ENCODE measurements at regions not wholly inside any gene's neighbourhood (a gene's known extent, or its start where the extent isn't known, plus 50 kb on each side); places are given as distances from the start of the nearest gene placed in this dataset.
"Not testable (repeated sequence)": the region's sequence is repeated elsewhere in the genome, so short reads cannot be mapped to it uniquely, and the experiment has no call there.

DNA sequence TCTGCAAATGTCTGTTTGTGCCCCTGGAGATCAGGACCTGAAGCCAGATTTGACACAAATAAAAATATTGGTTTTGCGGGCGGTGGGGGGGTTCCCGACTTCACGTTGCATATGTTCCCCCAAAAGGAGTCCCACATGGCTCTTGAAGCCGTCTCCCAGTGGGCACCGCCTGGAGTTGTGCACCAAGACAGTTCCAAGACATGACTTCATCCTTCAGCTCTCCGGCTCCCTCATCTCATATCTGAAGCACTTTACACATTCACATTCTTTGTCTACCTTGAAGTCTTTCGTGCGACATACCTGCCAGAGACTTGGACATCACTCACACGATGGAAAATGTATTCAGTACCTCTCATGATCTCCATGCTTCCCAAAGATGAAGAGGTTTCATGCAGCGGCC, 362.8 kb upstream of the FOXK1 start:
- no peak for DNase-seq (ENCODE audit: low read depth)

DNA sequence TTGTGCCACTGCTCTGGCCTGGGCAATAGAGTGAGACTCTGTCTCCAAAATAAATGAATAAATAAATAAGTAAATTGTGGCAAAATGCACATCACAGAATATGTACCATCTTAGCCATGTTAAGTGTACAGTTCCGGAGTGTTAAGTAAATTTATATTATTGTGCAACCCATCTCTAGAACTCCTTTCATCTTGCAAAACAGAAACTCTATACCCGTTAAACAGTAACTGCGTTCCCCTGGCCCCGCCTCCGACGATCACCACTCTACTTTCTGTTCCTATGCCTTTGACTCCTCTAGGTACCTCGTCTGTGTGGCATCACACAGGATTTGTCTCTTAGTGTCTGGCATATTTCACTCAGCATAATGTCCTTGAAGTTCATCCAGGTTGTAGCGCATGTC, 356.4 kb upstream of the FOXK1 start:
- no peak for DNase-seq (ENCODE audit: low read depth)

DNA sequence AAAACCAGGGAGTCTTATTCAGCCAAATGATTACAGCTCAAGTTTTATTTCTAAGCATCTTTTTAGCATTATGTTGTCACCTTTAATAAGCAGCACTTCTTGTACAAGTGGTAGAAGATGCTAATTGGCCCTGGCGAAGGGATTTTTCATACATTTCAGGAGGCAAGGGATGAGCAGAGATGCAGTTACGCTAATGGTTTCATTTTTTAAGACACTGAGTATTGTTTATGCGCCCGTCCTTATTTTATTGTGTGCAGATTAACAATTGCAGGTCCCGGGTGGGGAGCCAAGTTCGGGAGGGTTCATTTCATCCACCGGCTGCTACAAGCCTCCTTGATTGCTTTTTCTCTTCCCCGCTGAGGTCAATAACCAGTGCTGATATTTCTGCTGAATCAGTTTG, 350.4 kb upstream of the FOXK1 start:
- no peak for DNase-seq (ENCODE audit: low read depth)

- DNase-seq (ENCODE audit: low read depth) = no peak
Measured at GRCh38 chr7:4338556-4338955, 343.5 kb upstream of the FOXK1 start.

DNA sequence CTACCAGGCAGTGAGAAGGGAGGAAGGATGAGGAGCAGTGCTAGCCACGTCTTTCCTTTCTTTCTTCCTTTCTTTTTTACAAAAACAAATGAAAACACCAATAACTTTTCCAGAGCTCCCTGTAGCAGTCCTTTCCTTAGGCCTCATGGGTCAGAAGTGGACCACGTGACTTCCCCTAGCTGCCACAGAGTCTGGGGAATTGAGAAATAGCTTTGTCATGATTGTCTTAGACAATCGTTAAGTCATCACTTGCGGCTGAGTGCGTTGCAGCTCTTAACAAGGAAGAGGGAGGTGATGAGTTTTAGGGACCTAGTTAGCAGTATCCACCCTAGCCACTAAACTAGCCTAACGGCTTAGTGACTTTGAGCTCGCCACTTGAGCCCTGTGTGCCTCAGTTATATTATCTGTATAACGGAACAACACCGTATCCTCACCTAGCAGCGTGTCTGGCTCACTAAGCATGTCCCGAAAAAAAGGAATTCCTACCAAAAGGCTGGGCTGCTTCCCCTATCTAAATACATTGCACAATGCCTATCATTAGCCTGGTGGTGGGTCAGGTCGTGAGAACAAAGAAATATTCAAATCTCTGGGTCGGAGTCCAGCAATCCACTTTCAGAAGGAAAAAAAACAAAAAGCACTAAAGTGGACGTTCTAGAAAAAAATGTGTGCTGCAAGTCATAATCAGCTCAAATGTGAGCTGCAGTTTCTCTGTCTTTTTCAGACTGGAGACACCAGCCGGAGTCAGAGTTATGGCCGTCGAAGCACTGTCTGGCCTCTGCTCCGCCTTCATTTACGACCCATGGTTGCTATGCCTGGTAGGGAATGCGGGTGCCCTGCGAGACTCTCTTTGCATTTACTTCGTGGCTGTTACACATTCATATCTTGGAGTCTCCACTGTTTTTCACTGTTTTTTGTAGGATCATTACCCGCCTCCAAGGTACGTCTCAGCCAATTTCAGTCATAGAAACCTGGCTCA, 338.5 kb upstream of the FOXK1 start:
- DNase-seq (ENCODE audit: low read depth) = no peak

DNA sequence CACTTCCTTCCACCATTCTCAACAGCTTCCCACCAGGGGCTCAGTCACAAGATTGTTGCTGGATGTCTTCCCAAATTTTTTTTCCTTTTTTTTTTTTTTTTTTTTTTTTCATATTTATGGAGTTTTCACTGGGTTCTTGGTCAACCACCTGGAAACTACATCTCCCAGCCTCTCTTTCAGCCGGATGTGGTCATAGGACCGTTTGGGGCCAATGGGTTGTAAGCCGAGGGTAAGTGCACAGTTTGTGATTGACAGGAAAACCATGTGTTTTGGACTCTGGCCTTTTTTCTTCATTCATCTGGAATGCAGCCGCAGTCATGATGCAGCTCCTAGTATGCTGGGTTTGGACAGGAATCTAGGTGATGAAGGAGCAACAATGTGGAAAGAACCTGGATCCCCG, 337.1 kb upstream of the FOXK1 start:
- DNase-seq (ENCODE audit: low read depth) = no peak

DNA sequence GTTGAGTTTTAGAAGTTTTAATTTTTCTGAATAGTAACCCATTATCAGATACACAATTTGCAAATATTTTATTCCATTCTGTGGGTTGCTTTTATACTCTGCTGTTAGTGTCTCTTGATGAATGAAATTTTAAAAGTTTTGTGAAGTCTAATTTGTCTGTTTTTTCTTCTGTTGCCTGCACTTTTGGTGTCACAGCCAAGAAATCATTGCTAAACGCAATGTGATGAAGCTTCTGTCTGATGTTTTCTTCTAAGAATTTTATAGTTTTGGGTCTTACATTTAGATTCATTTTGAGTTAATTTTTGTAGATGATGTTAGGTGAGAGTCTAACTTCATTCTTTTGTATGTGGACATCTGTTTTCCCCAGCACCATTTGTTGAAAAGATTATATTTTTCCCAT, 330.0 kb upstream of the FOXK1 start:
- no peak for DNase-seq (ENCODE audit: low read depth)

DNA sequence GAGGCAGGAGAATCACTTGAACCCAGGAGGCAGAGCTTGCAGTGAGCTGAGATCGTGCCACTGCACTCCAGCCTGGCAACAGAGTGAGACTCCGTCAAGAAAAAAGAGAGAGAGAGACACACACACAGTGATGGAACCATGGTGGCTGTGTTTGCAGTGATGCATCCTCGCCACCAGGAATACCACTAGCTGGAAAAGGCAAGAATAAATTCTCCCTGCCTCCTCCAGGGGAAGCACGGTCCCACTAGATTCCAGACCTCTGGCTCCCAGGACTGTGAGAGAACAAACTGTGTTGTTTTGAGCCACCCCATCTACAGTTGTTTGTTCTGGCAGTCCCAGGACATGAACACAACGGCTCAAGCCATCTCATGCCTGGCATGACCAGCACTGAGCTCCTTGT, 320.3 kb upstream of the FOXK1 start:
- no peak for DNase-seq (ENCODE audit: low read depth)

GRCh38 chr7:4383584-4383983, 298.5 kb upstream of the FOXK1 start:
- DNase-seq (ENCODE audit: low read depth) = no peak

DNA sequence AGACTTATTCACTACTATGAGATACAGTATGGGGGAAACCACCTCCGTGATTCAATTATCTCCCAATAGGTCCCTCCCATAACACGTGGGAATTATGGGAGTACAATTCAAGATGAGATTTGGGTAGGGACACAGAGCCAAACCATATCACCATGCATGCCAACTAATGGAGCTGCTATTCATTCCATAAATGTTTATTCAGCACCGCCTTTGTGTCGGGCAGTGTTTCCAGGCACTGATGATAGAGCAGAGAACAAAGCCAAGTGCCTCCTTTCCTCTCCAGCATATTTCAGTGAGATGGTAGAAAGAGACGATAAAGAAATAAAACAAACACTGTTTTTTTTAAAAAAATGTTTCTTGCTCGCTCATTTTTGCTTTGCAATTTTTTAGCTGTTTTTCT, 295.9 kb upstream of the FOXK1 start:
- DNase-seq (ENCODE audit: low read depth) = no peak

- DNase-seq (ENCODE audit: low read depth) = not testable (repeated sequence)
Measured at GRCh38 chr7:4391103-4391502, 291.0 kb upstream of the FOXK1 start.

GRCh38 chr7:4394736-4395135, 287.4 kb upstream of the FOXK1 start:
- DNase-seq (ENCODE audit: low read depth) = no peak

DNA sequence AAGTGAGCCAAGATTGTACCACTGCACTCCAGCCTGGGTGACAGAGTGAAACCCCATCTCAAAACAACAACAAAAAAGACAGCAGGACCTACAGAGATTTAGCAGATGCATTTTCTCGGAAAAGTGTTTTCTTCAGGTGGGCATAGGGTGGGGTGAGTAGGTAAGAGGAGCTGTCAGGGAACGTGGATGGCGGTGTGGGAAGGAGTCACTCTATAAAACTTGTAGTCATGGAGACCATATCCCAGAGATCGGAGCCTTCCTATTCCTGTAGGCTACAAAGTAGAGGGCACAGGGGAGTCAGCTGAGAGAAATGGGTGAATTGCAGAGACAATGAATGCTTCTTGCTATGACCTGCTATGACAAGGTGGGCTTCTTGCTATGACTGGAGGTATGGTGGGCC, 283.0 kb upstream of the FOXK1 start:
- no peak for DNase-seq (ENCODE audit: low read depth)

DNA sequence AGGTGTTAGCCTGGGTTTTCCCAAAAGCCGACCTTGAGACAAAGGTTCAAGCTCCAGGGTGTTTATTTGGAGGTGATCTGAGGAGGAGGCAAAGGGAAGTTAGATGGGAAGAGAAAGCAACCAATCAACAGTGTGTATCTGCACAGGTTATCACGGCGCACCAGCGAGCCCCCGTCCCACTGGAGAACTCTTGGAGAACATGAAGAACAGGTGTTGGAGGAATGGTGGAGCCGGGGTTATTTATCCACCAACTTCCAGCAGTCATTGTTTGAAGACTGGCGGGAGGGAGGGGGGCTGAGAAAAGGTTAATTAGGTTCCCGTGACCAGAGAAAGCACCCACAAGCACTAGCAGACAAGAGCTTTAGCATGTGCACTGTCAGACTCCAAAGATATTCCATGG, 282.5 kb upstream of the FOXK1 start:
- DNase-seq (ENCODE audit: low read depth) = no peak

DNA sequence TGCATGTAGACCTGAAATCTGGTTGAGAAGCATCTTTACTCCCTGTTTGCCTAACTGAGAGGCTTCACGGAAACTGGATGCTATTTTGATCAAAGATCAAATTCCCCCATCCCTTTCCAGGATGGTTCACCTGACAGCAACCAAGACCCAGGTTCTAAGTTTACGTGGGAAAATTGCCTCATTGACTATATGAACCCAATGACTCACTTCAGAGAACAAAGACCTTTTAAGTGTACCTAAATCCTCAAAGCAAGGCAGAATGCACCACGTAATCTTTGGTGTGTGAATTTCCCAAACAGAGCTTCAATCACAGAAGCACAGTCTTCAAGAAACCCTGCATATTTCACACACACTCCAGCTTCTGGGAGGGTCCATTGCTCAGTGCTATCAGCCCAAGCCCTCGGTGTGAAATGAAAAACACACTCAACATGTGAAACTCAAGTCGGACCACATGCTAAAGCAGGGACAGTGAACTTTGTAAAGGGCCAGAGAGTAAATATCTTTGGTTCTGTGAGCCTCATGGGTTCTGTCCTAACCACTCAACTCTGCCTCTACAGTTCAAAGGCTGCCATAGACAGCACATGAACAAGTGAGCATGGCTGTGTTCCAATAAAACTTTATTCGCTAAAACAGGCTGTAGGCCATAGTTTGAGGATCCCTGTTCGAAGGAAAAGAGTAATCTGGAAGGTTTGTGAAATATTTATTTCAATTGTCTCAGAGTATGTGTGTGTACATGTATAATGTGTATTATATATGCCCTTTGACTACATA, 275.6 kb upstream of the FOXK1 start:
- no peak for DNase-seq (ENCODE audit: low read depth)

GRCh38 chr7:4409946-4410345, 272.1 kb upstream of the FOXK1 start:
- no peak for DNase-seq (ENCODE audit: low read depth)

DNA sequence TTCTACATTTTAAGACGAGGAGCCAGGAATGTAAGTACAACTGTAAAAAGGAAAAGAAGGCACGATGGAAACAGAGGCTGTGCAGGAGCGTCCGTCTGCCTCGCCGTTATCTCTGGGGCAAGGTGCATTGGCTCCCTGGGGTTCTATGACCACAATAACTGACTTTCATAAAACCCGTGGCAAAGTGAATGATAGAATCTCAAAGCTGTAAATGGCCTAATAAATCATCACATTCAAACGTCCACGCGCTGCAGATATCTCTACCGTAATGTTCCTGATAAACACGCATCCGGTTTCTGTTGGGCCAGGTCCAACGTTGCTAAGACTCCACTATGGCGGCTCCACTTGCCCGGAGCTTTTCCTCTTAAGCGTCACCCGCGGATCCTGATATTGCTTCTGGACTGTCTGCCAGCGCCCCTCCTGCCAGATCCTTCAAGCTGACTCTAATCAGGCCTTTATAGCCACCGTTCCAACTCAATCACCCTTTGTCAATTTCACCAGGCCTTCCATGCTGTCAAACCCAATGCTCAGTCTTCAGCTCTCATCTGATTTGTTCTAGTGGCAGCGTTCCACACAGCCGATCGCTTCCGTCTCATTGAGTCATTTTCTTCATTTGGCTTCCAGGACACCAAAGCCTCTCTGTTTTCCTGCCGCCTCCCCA, 265.6 kb upstream of the FOXK1 start:
- DNase-seq (ENCODE audit: low read depth) = no peak

DNA sequence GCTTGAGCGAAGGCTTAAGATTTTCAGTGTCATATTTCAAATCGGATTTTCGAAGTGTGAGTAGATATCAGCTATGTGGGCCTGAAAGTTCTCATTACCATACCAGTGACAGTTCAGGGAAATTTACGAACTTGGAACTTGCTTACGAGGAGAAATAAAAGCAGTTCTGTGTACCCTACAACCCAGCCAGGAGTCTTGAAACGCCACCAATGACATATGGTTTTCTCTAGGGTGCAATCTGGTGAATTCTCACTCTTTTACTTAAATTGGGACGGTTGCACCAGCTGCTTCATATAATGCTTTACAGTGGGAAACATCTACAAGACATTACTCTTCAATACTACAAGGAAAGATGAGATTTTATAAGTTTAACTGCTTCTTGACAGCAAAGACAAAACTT, 253.6 kb upstream of the FOXK1 start:
- no peak for DNase-seq (ENCODE audit: low read depth)

DNA sequence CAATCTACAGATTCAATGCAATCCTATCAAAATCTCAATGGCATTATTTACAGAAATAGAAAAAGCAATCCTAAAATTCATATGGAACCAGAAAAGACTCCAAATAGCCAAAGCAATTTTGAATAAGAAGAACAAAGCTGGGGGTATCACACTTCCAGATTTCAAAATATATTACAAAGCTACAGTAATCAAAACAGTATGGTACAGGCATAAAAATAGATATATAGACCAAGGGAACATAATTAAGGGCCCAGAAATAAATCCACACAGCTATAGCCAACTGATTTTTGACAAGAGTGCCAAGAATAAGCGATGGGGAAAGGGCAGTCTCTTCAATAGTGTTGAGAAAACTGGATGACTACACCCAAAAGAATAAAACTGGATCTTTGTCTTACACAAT, 251.9 kb upstream of the FOXK1 start:
- no peak for DNase-seq (ENCODE audit: low read depth)

GRCh38 chr7:4434306-4434705, 247.8 kb upstream of the FOXK1 start:
- DNase-seq (ENCODE audit: low read depth) = no peak

- no peak for DNase-seq (ENCODE audit: low read depth)
Measured at GRCh38 chr7:4436361-4436895, 245.7 kb upstream of the FOXK1 start.

DNA sequence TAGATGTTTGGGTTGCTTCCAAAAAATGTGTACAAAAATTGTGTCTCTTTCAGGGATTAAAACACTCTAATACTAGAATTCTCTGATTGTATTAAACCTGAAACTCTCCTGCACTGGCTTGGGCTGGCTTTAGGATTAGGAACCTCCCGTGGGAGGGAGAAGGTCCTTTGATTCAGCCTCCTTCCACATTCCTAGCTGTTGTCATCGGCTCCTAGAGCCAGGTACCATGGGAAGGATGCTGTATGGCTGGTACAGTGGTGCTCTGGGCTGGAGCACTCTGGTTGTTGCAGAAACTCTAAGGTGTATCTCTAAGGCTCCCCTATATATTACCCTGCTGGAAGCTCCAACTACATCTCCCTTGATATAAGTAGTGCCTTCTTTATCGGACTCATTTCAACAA, 245.2 kb upstream of the FOXK1 start:
- no peak for DNase-seq (ENCODE audit: low read depth)

Data from T follicular helper cell (primary cell).